Keratinocyte (primary cell): ENCODE measurements at regions not wholly inside any gene's neighbourhood (a gene's known extent, or its start where the extent isn't known, plus 50 kb on each side); places are given as distances from the start of the nearest gene placed in this dataset.
"Not testable (repeated sequence)": the region's sequence is repeated elsewhere in the genome, so short reads cannot be mapped to it uniquely, and the experiment has no call there.

Experiments
- DNase-seq: peaks from one replicate; pipeline ENCODE4 v3.0.0-alpha.2; 2011; ENCODE audit warnings: low read depth, missing footprints, low spot score
- FAIRE-seq: peaks from 2 replicates; lab custom pipeline; 2011; peaks lifted over from hg19 to GRCh38; lab: Jason Lieb, UNC
- H2AFZ ChIP-seq: 2 replicates; pipeline ENCODE4 v1.6.0; 2012; ENCODE audit warnings: low read length, control low read depth, inconsistent platforms; ENCODE audit not compliant: control insufficient read depth
- H3K27ac ChIP-seq: 2 replicates; pipeline ENCODE4 v1.5.1; 2011; ENCODE audit warnings: low read length; ENCODE audit not compliant: control insufficient read depth, insufficient read depth
- H3K27me3 ChIP-seq: 3 replicates; pipeline ENCODE4 v1.6.0; 2011; ENCODE audit warnings: low read length; ENCODE audit not compliant: control insufficient read depth, insufficient read depth; ENCODE audit errors: extremely low read depth
- H3K36me3 ChIP-seq, 2 experiments: 2 replicates in 1 of 2; 3 replicates in 1 of 2; pipeline ENCODE4 v1.5.1; 2011; ENCODE audit warnings: low read length in 2 of 2, mild to moderate bottlenecking in 1 of 2; ENCODE audit not compliant: control insufficient read depth in 2 of 2, insufficient read depth in 2 of 2; ENCODE audit errors: extremely low read depth in 1 of 2
- H3K4me1 ChIP-seq: 3 replicates; pipeline ENCODE4 v1.5.1; 2011; ENCODE audit warnings: low read length; ENCODE audit not compliant: control insufficient read depth, insufficient read depth; ENCODE audit errors: extremely low read depth
- H3K4me2 ChIP-seq: 3 replicates; pipeline ENCODE4 v1.6.0; 2011; ENCODE audit warnings: low read depth, low read length; ENCODE audit not compliant: control insufficient read depth, insufficient read depth; ENCODE audit errors: extremely low read depth
- H3K4me3 ChIP-seq, 3 experiments: fragments of 200-600 bp in 1 of 3; sonication (generic) in 1 of 3; 2 replicates in 2 of 3; 3 replicates in 1 of 3; pipeline ENCODE4 v1.5.1; 2011 to 2016; ENCODE audit warnings: low read length in 3 of 3, mild to moderate bottlenecking in 3 of 3, control low read depth in 2 of 3, inconsistent platforms in 1 of 3, low read depth in 1 of 3, mixed read lengths in 1 of 3, mixed run types in 1 of 3, moderate library complexity in 1 of 3; ENCODE audit not compliant: control insufficient read depth in 2 of 3, insufficient read depth in 2 of 3; ENCODE audit errors: extremely low read depth in 1 of 3
- H3K79me2 ChIP-seq: 2 replicates; pipeline ENCODE4 v1.6.0; 2012; ENCODE audit warnings: low read length; ENCODE audit not compliant: control insufficient read depth, insufficient read depth
- H3K9ac ChIP-seq: 3 replicates; pipeline ENCODE4 v1.6.0; 2011; ENCODE audit warnings: low read length; ENCODE audit not compliant: control insufficient read depth, insufficient read depth; ENCODE audit errors: extremely low read depth
- H3K9me1 ChIP-seq: 3 replicates; pipeline ENCODE4 v1.6.0; 2011; ENCODE audit warnings: low read length; ENCODE audit not compliant: control insufficient read depth, insufficient read depth; ENCODE audit errors: extremely low read depth
- H3K9me3 ChIP-seq: 2 replicates; pipeline ENCODE4 v1.5.1; 2012; ENCODE audit warnings: low read depth, low read length; ENCODE audit not compliant: control insufficient read depth
- H4K20me1 ChIP-seq: 3 replicates; pipeline ENCODE4 v1.6.0; 2011; ENCODE audit warnings: low read length; ENCODE audit not compliant: control insufficient read depth, insufficient read depth; ENCODE audit errors: extremely low read depth
- EZH2 ChIP-seq: IDR thresholded peaks from one replicate; pipeline ENCODE4 v1.6.1; 2012; ENCODE audit warnings: inconsistent platforms, mild to moderate bottlenecking, low read length, moderate library complexity
- dilution Hi-C: fragments of 300-500 bp; cut with MboI; formaldehyde crosslinking; loops from one replicate; pipeline ENCODE4 v1.7.0; 2020; ENCODE audit warnings: low sequenced_read_pairs; ENCODE audit not compliant: extremely low pct_ligation_motif_present
- TF ChIP-seq, protein P1 (sequence below), 3 experiments: IDR thresholded peaks in 1 of 3; conservative IDR thresholded peaks in 1 of 3; optimal IDR thresholded peaks in 1 of 3; 2 replicates in 2 of 3; 3 replicates in 1 of 3; pipeline versions ENCODE3 to v1.5.1; 2011; ENCODE audit warnings: low read length in 3 of 3, mild to moderate bottlenecking in 3 of 3, moderate library complexity in 2 of 3, control low read depth in 1 of 3, inconsistent platforms in 1 of 3; ENCODE audit not compliant: insufficient read depth in 2 of 3; ENCODE audit errors: extremely low read depth in 1 of 3

GRCh38 chr11:37313266-37313665 lies 715.2 kb upstream of the RAG2 start:
- H3K27me3 ChIP-seq = no peaks in the 10 kb centered on the region
- no peak overlapping the region for H3K4me2 ChIP-seq
- no peak overlapping the region for H3K27ac ChIP-seq
- no peak overlapping the region for H3K4me3 ChIP-seq
- H3K79me2 ChIP-seq = no peaks in the 10 kb centered on the region
- no peak for FAIRE-seq
- H3K9me3 ChIP-seq = no peaks in the 10 kb centered on the region
- H3K9ac ChIP-seq = no peak overlapping the region
- no peaks in the 10 kb centered on the region for H3K4me1 ChIP-seq
- TF ChIP-seq EZH2 = no peak
- TF ChIP-seq, protein P1, sequence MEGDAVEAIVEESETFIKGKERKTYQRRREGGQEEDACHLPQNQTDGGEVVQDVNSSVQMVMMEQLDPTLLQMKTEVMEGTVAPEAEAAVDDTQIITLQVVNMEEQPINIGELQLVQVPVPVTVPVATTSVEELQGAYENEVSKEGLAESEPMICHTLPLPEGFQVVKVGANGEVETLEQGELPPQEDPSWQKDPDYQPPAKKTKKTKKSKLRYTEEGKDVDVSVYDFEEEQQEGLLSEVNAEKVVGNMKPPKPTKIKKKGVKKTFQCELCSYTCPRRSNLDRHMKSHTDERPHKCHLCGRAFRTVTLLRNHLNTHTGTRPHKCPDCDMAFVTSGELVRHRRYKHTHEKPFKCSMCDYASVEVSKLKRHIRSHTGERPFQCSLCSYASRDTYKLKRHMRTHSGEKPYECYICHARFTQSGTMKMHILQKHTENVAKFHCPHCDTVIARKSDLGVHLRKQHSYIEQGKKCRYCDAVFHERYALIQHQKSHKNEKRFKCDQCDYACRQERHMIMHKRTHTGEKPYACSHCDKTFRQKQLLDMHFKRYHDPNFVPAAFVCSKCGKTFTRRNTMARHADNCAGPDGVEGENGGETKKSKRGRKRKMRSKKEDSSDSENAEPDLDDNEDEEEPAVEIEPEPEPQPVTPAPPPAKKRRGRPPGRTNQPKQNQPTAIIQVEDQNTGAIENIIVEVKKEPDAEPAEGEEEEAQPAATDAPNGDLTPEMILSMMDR (optimal IDR thresholded peaks at IDR 0.05 in 1 of 3, IDR thresholded peaks at IDR 0.05 in 1 of 3, conservative IDR thresholded peaks at IDR 0.05 in 1 of 3; ENCODE audit: extremely low read depth in 1 of 3, insufficient read depth in 2 of 3, low read length in 3 of 3) = no peak
- no peaks in the 10 kb centered on the region for H3K9me1 ChIP-seq
- no peaks in the 10 kb centered on the region for H4K20me1 ChIP-seq
- dilution Hi-C loops = no loop called here
- DNase-seq = no peak
- no peaks in the 10 kb centered on the region for H3K36me3 ChIP-seq
- no peak overlapping the region for H2AFZ ChIP-seq

- Histone ChIP-seq H4K20me1 (no peaks in the 10 kb centered on the region), H3K9ac (no peak overlapping the region), H3K4me1 (no peaks in the 10 kb centered on the region), H3K4me3 (no peak overlapping the region), H3K9me1 (no peaks in the 10 kb centered on the region), H3K27me3 (no peaks in the 10 kb centered on the region), H3K27ac (no peak overlapping the region), H3K4me2 (no peak overlapping the region), H2AFZ (no peak overlapping the region), H3K9me3 (peaks cover 2% of the 10 kb centered on the region), H3K79me2 (no peaks in the 10 kb centered on the region), H3K36me3 (no peaks in the 10 kb centered on the region)
- dilution Hi-C loops = no loop called here
- TF ChIP-seq, protein P1 (optimal IDR thresholded peaks at IDR 0.05 in 1 of 3, IDR thresholded peaks at IDR 0.05 in 1 of 3, conservative IDR thresholded peaks at IDR 0.05 in 1 of 3; ENCODE audit: extremely low read depth in 1 of 3, insufficient read depth in 2 of 3, low read length in 3 of 3) = no peak
- no peak for TF ChIP-seq EZH2
- no peak for FAIRE-seq
- no peak for DNase-seq
Observed at GRCh38 chr11:37306563-37306962, 708.5 kb upstream of the RAG2 start.

DNA sequence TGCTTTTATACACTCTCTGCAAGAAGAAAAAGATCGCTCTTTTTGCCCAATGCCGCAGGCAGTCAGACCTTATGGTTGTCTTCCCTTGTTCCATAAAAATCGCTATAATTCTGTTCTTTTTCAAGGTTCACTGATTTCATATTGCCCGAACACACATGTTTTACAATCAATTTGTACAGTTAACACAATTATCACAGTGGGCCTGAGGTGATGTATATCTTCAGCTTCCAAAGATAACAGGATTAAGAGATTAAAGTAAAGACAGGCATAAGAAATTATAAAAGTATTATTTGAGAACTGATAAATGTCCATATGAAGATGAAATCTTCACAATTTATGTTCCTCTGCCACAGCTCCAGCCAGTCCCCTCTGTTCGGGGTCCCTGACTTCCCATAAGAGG lies 703.4 kb upstream of the RAG2 start:
- FAIRE-seq, H3K4me3 ChIP-seq, H3K27ac ChIP-seq, H3K9ac ChIP-seq, H3K79me2 ChIP-seq, H3K27me3 ChIP-seq, H3K9me3 ChIP-seq, H2AFZ ChIP-seq, dilution Hi-C loops, H4K20me1 ChIP-seq, H3K9me1 ChIP-seq, H3K36me3 ChIP-seq, DNase-seq, H3K4me1 ChIP-seq, H3K4me2 ChIP-seq: not testable (repeated sequence)
